ENCODE measurements at regions not wholly inside any gene's neighbourhood (a gene's known extent, or its start where the extent isn't known, plus 50 kb on each side); places are given as distances from the start of the nearest gene placed in this dataset.
"Not testable (repeated sequence)": the region's sequence is repeated elsewhere in the genome, so short reads cannot be mapped to it uniquely, and the experiment has no call there.

DNA sequence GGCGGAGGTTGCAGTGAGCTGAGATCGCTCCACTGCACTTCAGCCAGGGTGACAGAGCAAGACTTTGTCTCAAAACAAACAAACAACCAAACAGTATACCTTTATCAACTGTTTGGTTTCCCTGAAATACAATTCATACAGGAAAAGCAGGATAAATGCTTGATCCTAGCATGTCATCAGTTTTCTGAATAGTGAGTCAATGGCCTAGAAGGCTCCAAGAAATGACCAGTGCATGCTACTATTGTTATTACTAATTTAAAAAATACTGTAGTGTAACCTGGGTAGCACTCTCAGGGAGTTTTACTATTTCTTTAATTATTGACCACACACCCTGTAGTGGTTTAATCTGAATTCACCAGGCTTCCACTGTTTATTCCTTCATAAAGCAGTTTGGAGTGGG is 101.0 kb upstream of the PTPN3 start:
- DNase-seq = no peak

DNA sequence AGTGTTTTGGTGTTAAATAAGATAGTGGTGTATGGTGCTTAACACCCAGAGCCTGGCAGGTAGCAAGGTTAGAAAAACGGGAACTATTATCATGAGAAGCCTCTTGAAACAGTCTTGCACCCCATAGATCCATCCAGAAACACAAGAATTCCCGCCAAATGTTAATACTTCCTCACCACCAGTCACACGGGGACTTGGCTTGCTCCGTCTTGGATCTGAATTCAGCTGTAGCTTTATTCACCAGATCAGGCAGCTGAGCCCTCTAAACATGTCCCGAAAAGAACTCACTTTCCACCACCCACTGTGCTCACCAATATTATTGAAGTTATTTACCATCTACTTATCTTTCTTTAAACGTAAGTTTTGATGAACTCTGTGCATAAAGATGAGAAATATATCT is 101.6 kb upstream of the PTPN3 start:
- DNase-seq = no peak

DNA sequence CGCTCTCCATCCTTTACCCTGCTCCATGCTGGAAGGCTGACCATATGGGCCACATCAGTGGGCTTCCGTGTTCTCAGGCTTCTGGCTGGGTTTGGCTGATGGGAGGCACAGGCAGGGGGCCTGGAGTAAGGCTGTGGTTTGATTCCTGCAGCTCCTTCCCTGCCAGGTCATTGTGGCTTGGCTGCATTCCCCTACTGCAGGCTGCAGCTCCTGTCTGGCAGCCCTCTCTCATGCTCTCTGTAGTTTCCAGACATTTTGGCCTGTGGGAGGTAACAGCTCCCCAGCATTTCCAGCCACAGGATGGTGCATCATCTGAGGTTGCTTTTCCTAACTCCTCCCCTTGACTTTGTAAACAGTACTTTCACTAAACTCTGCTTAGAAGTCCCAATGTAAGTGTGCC is 102.0 kb upstream of the PTPN3 start:
- DNase-seq = no peak

DNA sequence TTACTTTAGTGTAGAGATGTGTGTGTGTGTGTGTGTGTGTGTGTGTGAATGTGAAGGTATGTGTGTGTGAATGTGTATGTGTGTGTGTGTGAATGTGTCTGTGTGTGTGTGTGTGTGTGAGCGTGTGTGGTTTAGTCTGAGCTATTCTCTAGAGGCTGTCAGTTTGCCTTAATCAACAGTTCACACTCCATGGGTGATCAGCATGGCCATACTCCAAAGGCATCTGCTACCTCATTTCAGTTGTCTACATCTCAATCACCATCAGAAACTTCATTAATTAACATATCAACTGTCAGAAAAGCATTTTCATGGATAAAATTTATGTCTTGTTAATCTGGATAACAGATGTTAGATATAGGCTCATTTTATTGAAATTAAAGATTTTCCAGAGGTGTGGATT is 103.1 kb upstream of the PTPN3 start:
- no peak for DNase-seq

DNA sequence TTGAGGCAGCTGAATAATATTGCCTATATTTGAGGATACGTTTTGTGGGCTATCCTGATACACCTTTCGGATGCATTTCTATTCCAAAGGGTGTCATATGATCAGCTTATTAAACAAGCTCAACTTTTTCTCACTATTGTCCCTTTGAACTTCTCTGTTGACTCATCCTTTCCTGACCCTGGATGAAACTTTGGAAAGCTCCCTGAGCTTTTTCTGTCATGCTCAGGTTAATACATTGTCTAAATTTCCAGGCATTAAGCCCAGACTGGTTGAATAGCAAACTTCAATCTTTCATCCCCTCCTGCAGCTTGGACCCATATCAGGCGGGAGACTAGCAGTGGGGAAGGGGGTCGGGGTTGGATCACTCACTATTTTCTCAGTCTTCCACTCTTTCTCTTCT is 104.9 kb upstream of the PTPN3 start:
- DNase-seq = no peak

DNA sequence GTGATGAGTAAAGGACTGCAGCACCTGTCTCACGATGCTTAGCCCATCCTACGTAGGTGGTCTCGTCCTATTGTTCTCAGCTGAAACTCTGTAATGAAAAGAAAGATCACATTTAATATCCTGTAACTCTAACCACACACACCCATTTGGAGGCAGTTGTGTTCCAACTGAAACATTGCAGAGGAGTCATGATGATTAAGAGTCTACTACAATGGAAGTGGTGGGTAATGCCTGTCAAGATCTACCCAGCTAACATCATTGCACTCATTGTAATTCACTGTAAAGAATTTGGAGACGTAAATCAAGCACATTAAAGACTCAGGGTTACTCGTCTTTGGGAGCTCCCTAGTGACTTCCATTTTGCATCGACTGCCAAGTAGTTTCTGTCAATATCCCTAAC is 106.0 kb upstream of the PTPN3 start:
- no peak for DNase-seq

DNA sequence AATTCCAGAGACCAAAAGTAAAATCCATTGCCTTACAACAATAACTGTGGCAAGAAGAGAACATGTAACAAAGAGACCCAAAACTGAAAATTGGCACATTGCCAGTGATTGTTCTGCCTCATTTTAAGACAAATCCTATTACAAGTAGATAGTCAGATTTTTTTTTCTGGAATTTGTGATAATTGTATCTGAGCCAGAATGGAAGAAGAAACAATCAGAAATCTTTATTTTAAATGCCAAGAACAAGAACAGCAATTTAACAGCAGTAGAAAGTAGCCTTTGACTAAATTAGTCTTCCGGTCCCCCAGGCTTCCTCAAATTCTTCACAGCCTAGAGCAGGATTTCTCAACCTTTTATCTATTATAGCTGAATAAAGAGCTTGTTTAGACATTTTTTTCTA is 106.7 kb upstream of the PTPN3 start:
- no peak for DNase-seq

DNA sequence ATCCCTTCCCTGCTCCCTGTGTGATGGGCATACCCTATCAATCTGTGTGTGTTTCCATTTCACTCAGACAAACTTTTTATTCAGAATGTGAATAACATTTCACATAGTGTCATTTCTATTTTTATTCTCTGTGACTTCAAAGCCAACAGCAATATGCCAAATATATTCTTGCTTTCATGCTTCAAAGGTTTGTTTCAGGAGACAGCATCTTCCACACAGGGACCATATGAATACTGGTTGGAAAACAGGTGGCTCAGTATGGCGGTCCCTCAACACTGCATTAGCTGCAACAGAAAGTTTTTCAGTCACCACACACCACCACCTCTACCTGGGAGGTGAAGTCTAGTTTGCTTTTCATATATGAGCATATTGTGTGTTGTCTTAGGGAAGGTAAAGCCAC is 111.0 kb upstream of the PTPN3 start:
- DNase-seq = no peak

DNA sequence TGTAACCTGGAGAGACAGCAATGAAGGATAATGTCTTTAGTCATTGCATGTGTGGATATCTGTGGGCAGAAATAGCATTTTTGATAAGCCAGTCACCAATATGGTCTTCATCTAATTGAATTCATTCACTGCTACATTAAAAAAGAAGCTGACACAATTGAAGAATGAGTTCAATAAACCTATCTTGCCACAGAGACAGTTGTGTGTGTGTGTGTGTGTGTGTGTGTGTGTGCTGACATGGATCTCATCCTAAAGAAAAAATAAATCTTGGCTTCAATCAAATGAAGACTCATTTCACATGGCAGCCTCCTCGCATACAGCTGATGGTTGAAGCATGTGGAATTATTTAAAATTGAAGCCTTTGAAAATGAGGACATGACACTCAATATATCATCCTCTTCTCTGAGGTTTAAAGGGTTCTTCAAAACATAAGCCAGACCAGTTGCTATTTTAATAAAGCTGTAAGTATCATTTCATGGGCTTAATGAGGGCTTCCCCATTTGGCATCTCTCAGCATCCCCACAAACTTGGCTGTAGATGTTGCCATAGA is 118.5 kb upstream of the PTPN3 start:
- no peak for DNase-seq

DNA sequence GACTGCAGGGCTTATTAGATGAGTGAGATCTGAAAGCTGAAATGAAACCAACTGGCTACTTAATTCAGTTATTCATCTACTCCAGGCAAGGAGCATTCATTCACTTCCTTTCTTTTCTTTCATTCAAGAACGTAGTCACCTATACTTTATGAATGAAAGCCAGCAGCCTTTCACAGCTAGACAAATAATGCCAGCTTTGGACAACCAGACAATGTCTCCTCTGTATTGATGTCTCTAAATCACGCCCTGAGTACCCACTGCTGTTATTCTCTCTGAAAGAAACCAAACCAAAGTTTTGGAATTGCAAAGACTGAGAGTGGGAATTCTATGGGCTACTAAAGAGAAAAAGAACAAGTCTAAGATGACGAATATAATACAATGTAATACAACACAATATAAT is 121.2 kb upstream of the PTPN3 start:
- no peak for DNase-seq

DNA sequence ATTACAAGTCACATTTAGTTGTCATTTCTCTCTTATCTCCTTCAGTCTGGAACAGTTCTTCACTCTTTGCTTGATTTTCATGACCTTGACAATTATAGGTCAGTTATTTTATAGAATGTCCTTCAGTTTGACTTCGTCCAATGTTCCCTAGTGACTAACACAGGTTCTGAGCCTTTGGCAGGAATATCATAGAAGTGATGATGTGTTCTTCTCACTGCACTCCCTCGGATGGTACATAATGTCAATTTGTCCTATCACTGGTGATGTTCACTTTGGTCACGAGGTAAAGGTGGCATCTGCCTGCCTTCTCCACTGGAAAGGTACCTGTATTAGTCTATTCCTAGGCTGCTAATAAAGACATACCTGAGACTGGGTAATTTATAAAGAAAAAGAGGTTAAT is 126.0 kb upstream of the PTPN3 start:
- no peak for DNase-seq

DNA sequence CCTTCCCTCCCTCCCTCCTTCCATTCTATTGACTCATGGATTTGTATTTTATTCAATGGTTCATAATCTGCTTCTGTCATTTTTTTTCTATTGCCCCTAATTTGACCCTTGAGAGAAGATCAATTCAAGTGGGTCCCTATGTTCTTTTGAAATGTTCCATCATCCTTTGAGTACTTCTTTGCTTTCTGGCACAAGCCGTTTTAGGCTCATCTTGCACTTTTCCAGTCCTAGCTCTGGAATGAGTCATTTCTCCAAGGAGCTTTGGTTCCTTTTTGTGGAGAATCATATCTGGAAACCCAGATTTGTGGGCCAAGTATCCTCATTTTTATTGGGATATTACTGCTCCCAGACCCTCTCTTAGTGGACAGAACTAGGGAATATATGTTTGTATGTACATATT is 126.8 kb upstream of the PTPN3 start:
- no peak for DNase-seq

DNA sequence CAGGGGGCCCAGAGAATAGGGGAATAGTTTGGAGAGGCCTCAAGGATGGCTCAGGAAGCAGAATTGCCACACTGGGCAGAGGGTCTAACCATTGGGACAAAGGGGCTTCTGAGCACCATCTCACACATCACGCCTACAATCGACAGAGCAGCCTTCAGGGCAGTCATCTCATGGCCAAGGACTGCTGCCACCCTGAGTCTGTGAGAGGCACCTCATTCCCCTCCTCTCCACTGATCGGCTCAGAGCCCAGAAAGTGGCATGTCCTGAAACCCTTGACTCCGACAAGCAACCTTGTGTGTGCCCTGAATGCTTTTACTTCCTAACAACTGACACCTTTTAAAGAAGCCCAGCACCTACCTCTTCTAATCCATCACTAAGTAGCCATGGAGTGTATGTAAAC is 128.9 kb upstream of the PTPN3 start:
- no peak for DNase-seq

DNA sequence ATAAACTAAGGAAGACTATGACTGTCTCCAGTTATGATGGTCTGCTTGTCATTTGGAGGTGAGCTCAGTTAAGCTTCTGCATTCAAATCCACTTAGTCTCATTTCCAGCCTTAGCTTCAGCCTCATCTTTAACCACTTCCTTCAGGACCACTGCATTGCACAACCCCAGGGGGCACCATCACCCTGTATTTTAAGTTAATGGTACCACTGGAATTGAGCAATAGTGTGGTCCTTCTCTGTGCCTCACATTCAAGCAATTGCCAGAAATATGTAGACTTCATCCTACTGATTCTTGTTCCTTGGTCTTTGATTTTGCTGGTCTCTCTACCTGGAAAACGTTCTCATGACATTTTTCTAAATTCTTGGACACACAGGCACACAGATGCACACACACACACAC is 131.5 kb upstream of the PTPN3 start:
- DNase-seq = no peak

DNA sequence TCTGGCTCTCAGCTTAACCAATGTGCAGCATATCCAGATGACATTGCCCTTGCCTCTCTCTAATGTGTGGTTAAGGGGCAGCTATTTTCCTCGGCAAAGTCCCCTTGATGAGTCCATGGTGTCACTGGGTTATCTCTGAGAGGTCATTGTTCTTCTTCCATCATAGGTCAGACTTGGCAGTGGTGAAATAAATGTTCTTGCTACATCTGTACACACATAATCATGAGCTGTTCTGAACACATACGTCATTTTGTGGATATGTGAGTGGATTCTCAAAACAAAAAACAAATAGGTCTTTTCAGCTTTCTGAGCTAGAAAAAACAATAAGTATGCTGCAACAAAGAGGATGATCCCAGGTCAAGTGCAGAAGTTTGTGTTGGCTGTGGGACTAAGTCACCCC is 134.7 kb upstream of the PTPN3 start:
- no peak for DNase-seq

DNA sequence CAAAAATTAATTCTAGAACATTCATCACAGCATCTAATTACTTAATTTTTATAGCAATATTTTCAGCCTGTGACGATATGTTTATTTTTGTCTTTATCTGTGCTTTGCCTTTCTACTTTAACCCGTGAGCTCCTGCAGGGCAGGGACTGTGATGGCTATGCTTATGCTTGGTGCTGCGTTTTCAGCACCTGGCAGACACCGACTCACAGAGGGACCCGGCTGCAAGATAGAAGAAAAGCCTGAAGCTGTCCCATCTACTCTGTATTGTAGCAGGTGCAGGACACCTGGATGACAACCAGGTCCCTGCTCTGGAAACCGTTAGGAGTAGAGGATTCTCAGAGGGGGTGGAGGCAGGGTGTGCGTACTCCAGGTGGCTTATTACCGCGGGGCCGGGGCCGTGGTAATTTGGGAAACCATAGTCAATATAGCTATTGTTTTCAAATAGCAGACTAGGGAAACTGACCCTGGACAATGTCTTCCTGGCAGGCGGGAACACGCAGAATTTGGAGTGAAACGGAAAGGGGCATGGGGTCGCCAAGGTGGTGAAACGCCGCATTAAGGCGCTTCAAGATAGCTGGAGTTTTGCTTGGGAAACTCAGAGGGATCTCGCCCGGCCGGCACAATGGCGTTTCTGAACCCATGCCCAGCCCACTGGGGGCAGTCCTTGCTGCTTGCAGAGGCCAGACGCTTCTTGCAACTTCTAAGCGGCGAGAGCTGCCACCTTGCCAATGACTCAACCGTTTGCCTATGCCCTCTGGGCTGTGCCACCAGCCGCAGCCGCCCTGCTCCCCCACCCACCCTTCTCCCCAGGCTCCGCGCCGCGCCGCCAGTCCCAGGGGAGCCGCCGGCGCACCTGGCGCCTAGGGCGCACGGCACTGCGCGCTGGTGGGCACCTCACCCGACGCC is 140.1 kb upstream of the PALM2AKAP2 start:
- DNase-seq = no peak

DNA sequence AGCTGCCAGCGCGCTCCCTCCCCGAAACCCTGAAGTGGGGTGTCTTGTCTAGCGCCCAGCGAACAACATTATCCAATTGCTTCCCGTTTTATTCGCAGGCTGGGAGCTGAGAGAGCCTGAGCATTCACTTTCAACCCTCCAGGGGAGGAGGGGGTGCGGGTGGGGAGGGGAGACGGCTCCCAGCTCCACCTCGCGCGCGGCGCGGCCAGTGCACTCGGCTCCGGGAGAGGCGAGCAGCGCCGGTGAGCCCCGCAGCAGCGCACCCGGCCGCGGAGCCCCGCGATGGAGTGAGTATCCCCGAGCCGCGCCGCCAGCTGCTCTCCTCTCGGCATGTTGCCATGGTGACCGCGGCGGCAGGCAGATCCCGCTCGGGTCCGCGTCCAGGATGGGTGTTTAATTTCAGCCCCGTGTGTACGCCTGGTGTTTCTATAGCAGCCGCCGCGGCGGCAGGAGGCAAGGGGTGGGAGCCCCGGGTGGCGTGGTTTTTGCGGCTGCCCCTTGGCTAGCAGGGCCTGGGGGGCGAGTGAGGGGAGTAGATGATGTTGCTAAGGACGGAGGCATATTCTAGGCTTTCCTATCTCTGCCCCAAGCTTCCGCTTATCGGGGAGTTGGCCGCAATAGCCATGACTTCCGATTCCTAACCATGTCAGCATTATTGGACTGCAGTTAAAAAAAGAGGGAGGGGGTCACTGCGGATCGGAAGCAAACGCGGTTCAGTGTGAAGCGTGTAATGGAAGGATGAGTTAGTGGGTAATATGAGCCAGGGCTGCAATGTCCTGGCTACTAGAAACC is 139.2 kb upstream of the PALM2AKAP2 start:
- DNase-seq = peak; percentile 14

DNA sequence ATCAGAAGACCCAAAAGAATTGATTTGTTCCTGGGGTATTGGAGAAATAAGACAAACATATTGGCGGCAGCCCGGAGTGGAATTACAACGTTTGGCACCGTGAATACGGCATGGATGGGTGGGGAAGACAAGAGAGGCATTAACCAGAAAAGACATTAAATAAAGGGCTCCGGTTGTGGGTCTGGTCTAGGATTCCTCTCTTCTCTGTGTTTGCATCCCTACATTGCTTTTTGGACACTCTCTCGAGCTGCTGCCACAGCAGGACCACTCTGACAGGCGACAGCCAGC is 138.7 kb upstream of the PALM2AKAP2 start:
- DNase-seq = no peak

DNA sequence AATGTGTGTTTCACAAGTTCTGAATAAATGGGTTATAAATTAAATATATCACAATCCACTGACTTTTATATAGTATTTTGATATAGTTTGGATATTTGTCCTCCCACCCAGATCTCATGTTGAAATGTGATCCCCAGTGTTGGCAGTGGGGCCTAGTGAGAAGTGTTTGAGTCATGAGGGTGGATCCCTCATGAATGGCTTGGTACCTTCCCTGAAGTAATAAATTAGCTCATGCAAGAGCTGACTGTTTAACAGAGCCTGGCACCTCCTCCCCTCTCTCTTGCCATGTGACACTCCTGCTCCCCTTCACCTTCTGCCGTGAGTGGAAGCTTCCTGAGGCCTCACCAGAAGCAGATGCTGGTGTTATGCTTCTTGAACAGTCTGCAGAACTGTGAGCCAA is 127.9 kb upstream of the PALM2AKAP2 start:
- DNase-seq = no peak

DNA sequence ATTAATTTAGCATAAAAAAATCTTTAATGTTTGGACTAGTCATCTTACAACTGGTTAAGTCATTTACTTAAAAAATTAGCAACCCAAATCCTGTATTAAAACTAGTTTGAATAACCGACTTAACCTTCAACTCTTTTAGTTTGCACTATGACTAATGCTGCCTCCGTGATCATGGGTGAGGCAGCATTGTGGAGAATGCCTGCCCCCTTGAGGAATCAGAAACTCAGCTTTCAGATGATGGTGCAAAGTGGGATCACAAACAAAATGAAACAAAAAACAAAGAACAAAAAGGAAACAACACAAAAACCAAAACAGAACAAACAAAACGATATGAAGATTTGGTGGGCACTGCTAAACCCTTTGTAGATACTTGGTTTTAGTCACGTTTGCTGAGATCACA is 127.0 kb upstream of the PALM2AKAP2 start:
- DNase-seq = no peak

DNA sequence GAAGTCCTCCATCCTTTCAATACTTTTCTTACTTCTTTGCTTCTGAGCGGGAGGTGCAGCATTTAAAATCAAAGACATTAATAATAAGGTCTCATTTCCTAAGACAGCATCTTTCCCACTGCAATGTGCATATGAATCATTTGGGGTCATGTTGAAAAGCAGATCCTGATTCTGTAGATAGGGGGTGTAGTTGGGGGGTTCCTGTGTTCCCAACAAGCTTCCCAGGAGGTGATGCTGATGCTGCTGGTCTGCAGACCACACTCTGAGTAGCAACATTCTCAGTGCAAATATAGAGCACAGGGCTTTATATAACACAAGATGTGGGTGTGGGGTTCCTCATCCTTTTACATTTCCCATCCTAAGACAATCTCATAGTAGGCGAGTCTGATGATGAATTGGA is 126.5 kb upstream of the PALM2AKAP2 start:
- DNase-seq = no peak

DNA sequence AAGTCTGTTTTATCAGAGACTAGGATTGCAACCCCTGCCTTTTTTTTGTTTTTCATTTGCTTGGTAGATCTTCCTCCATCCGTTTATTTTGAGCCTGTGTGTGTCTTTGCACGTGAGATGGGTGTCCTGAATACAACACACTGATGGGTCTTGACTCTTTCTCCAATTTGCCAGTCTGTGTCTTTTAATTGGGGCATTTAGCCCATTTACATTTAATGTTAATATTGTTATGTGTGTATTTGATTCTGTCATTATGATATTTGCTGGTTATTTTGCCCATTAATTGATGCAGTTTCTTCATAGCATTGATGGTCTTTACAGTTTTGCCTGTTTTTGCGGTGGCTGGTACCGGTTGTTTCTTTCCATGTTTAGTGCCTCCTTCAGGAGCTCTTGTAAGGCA is 116.0 kb upstream of the PALM2AKAP2 start:
- not testable (repeated sequence) for DNase-seq

DNA sequence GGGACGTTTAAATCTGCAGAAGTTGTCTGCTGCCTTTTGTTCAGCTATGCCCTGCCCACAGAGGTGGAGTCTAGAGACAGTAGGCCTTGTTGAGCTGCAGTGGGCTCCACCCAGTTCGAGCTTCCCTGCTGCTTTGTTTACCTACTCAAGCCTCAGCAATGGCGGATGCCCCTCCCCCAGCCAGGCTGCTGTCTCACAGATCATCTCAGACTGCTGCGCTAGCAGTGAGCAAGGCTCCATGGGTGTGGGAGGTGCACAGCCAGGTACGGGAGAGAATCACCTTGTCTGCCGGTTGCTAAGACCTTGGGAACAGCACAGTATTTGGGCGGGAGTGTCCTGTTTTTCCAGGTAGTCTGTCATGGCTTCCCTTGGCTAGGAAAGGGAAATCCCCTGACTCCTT is 114.3 kb upstream of the PALM2AKAP2 start:
- not testable (repeated sequence) for DNase-seq

DNA sequence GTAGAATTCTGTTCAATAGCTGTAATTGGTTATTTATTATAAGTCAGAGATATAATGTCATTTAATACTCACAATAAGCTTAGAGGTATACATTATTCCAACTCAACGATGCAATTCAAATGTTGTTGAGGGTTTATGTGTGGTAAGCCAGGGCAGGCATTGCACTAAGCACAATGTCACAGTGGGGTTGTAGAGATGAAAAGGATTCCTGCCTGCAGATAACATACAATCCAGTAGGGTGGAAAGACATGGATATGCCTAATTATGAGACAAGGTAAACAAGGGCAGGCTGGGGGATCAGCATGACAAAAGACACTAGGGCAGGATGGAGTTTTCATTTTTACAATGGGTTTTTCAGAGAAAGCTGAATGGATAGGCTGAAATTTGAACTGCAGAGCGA is 98.7 kb upstream of the PALM2AKAP2 start:
- no peak for DNase-seq
